GM20431 (cell line): ENCODE measurements at regions not wholly inside any gene's neighbourhood (a gene's known extent, or its start where the extent isn't known, plus 50 kb on each side); places are given as distances from the start of the nearest gene placed in this dataset.

ENCODE experiments used
- in situ Hi-C: fragments of 300-500 bp; cut with MseI, MboI; formaldehyde crosslinking; loops from one replicate; pipeline ENCODE4 v1.15.0; 2020; ENCODE audit warnings: low sequenced_read_pairs; ENCODE audit not compliant: unreplicated experiment

- in situ Hi-C loops = loop anchor here (10.0 to 25.0 kb wide), 2 partner anchors 254 to 378 kb away; partner anchors contain the start of gene ELL2
Observed at GRCh38 chr5:96340357-96340756, 92.7 kb downstream of the PCSK1 start.

- in situ Hi-C loops = loop anchor here (10.0 to 25.0 kb wide), 3 partner anchors 255 to 485 kb away; partner anchors contain the start of gene ELL2
Observed at GRCh38 chr5:96339862-96340261, 93.2 kb downstream of the PCSK1 start.

GRCh38 chr5:96338624-96339415, 94.2 kb downstream of the PCSK1 start:
- in situ Hi-C loops = loop anchor here (10.0 to 25.0 kb wide), 2 partner anchors 377 to 484 kb away; partner anchors contain the start of gene ELL2

- in situ Hi-C loops = loop anchor here (10.0 to 25.0 kb wide), 2 partner anchors 376 to 483 kb away; partner anchors contain the start of gene ELL2
Observed at GRCh38 chr5:96338091-96338490, 95.0 kb downstream of the PCSK1 start.

- in situ Hi-C loops = loop anchor here (10.0 to 25.0 kb wide), 2 partner anchors 375 to 482 kb away; partner anchors contain the start of gene ELL2
Observed at GRCh38 chr5:96337048-96337781, 95.8 kb downstream of the PCSK1 start.

GRCh38 chr5:96336351-96336985, 96.6 kb downstream of the PCSK1 start:
- in situ Hi-C loops = loop anchor here (10.0 to 25.0 kb wide), 2 partner anchors 374 to 482 kb away; partner anchors contain the start of gene ELL2

GRCh38 chr5:96335873-96336272, 97.2 kb downstream of the PCSK1 start:
- in situ Hi-C loops = loop anchor here (10.0 to 25.0 kb wide), 2 partner anchors 374 to 481 kb away; partner anchors contain the start of gene ELL2

GRCh38 chr5:96333391-96333790, 99.7 kb downstream of the PCSK1 start:
- in situ Hi-C loops = loop anchor here (10.0 to 25.0 kb wide), 2 partner anchors 371 to 479 kb away; partner anchors contain the start of gene ELL2

- in situ Hi-C loops = loop anchor here (10.0 to 25.0 kb wide), 2 partner anchors 370 to 478 kb away; partner anchors contain the start of gene ELL2
Observed at GRCh38 chr5:96332535-96333366, 100.3 kb downstream of the PCSK1 start.

GRCh38 chr5:96331681-96332361, 101.2 kb downstream of the PCSK1 start:
- in situ Hi-C loops = loop anchor here (10.0 to 25.0 kb wide), 2 partner anchors 370 to 477 kb away; partner anchors contain the start of gene ELL2

- in situ Hi-C loops = loop anchor here (10.0 to 25.0 kb wide), 2 partner anchors 369 to 476 kb away; partner anchors contain the start of gene ELL2
Observed at GRCh38 chr5:96331210-96331609, 101.8 kb downstream of the PCSK1 start.

GRCh38 chr5:96330530-96331140, 102.4 kb downstream of the PCSK1 start:
- in situ Hi-C loops = loop anchor here (10.0 to 25.0 kb wide), 2 partner anchors 368 to 476 kb away; partner anchors contain the start of gene ELL2

- in situ Hi-C loops = loop anchor here (10.0 to 25.0 kb wide), 2 partner anchors 368 to 475 kb away; partner anchors contain the start of gene ELL2
Observed at GRCh38 chr5:96329886-96330529, 103.0 kb downstream of the PCSK1 start.

- in situ Hi-C loops = loop anchor here (25.0 kb wide), 1 partner anchor 367 kb away; the partner anchor contains the start of gene ELL2
Observed at GRCh38 chr5:96329289-96329688, 103.8 kb downstream of the PCSK1 start.

- in situ Hi-C loops = loop anchor here (25.0 kb wide), 1 partner anchor 365 kb away; the partner anchor contains the start of gene ELL2
Observed at GRCh38 chr5:96327722-96328121, 105.3 kb downstream of the PCSK1 start.

- in situ Hi-C loops = loop anchor here (25.0 kb wide), 1 partner anchor 365 kb away; the partner anchor contains the start of gene ELL2
Observed at GRCh38 chr5:96326902-96327301, 106.1 kb downstream of the PCSK1 start.

GRCh38 chr5:96324708-96325107, 108.3 kb downstream of the PCSK1 start:
- in situ Hi-C loops = loop anchor here (25.0 kb wide), 1 partner anchor 362 kb away; the partner anchor contains the start of gene ELL2
